Caco-2 (cell line): ENCODE measurements at regions not wholly inside any gene's neighbourhood (a gene's known extent, or its start where the extent isn't known, plus 50 kb on each side); places are given as distances from the start of the nearest gene placed in this dataset.

Source experiments
- BruUV-seq: library from RNA; stranded (reverse); fragments of 400-500 nt; replicated peaks from 2 replicates; lab custom pipeline; 2021; lab: Mats Ljungman, UMichigan
- CTCF ChIA-PET: fragments of 300-600 bp; sonication (Branson Sonifier 250); formaldehyde crosslinking; loops from one replicate; lab custom pipeline; 2022; ENCODE audit warnings: antibody characterized with exemption; lab: Charles Lee
- POLR2A ChIA-PET: fragments of 300-600 bp; sonication (Branson Sonifier 250); formaldehyde crosslinking; loops from one replicate; lab custom pipeline; 2022; ENCODE audit warnings: antibody characterized with exemption; lab: Charles Lee
- DNase-seq, 2 experiments: peaks; one replicate each; pipeline versions ENCODE4 v3.0.0 to v3.0.0-alpha.2; 2020 to 2022
- H3K27me3 ChIP-seq: replicated peaks from 2 replicates; pipeline ENCODE4 v1.6.0; 2011; ENCODE audit warnings: low read length; ENCODE audit not compliant: control insufficient read depth, insufficient read depth
- H3K36me3 ChIP-seq: 2 replicates; pipeline ENCODE4 v1.5.1; 2011; ENCODE audit warnings: low read length; ENCODE audit not compliant: control insufficient read depth, insufficient read depth
- H3K4me1 ChIP-seq: fragments of 250-450 bp; sonication (Bioruptor Pico); 2 replicates; pipeline ENCODE4 v1.5.1; 2020; ENCODE audit warnings: mild to moderate bottlenecking
- H3K4me3 ChIP-seq: 2 replicates; pipeline ENCODE4 v1.5.1; 2011; ENCODE audit warnings: low read depth, mild to moderate bottlenecking, control low read depth, low read length
- H3K9me3 ChIP-seq: fragments of 250-450 bp; sonication (Bioruptor Pico); 2 replicates; pipeline ENCODE4 v1.5.1; 2020; ENCODE audit warnings: mild to moderate bottlenecking, moderate library complexity
- H3K27ac Mint-ChIP-seq: one replicate; pipeline ENCODE4 v1.8.0; 2022; ENCODE audit warnings: mixed read lengths; ENCODE audit not compliant: unreplicated experiment
- H3K27me3 Mint-ChIP-seq: one replicate; pipeline ENCODE4 v1.8.0; 2022; ENCODE audit warnings: mixed read lengths; ENCODE audit not compliant: insufficient read depth, unreplicated experiment
- H3K36me3 Mint-ChIP-seq: one replicate; pipeline ENCODE4 v1.8.0; 2022; ENCODE audit warnings: mild to moderate bottlenecking, mixed read lengths; ENCODE audit not compliant: insufficient read depth, unreplicated experiment
- H3K4me1 Mint-ChIP-seq: one replicate; pipeline ENCODE4 v1.8.0; 2022; ENCODE audit warnings: low read depth, mixed read lengths; ENCODE audit not compliant: unreplicated experiment
- H3K4me3 Mint-ChIP-seq: one replicate; pipeline ENCODE4 v1.8.0; 2022; ENCODE audit warnings: mild to moderate bottlenecking, moderate library complexity, mixed read lengths; ENCODE audit not compliant: unreplicated experiment
- H3K9me3 Mint-ChIP-seq: one replicate; pipeline ENCODE4 v1.8.0; 2022; ENCODE audit warnings: mixed read lengths; ENCODE audit not compliant: unreplicated experiment
- CTCF ChIP-seq, 2 experiments: fragments of 200-600 bp in 1 of 2; IDR thresholded peaks; 1 replicate in 1 of 2; 2 replicates in 1 of 2; pipeline versions ENCODE4 v1.5.1 to v1.8.0; 2011 to 2022; ENCODE audit warnings: antibody characterized with exemption in 1 of 2, control low read depth in 1 of 2, inconsistent platforms in 1 of 2, low read depth in 1 of 2, low read length in 1 of 2, mild to moderate bottlenecking in 1 of 2, moderate library complexity in 1 of 2; ENCODE audit not compliant: insufficient read depth in 1 of 2, severe bottlenecking in 1 of 2, unreplicated experiment in 1 of 2
- intact Hi-C: fragments of 100-400 bp; cut with micrococcal nuclease; formaldehyde crosslinking; loops from one replicate; pipeline ENCODE4 v1.10.0; 2022; ENCODE audit not compliant: unreplicated experiment

DNA sequence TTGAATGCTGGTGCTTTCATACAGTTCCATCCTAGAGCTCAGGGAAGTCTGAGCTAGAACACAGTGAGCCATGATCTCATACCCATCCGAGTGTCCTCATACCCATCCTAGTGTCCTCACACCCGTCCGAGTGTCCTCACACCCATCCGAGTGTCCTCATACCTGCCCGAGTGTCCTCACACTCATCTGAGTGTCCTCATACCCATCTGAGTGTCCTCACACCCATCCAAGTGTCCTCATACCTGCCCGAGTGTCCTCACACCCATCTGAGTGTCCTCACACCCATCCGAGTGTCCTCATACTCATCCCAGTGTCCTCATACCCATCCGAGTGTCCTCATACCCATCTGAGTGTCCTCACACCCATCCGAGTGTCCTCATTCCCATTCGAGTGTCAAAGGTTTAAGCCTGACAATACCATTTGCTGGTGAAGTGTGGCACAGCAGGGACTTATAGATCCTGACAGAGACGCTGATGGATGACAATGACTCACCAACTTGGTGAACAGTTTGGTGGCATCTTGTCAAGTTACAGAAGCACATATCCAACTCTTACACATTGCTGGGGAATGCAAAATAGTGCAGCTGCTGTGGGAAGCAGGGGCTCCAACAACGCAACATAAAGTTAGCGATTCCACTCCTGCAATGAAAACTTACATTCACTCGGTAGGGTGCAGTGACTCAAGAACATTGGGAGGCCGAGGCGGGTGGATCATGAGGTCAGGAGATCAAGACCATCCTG lies 77.0 kb upstream of the COL5A1 start:
- TF ChIP-seq CTCF (IDR thresholded peaks at IDR 0.05; ENCODE audit: insufficient read depth in 1 of 2, low read depth in 1 of 2, low read length in 1 of 2, severe bottlenecking in 1 of 2, unreplicated experiment in 1 of 2): no peak
- intact Hi-C loops: no loop called here
- Histone ChIP-seq H3K27me3 (no peaks in the 10 kb centered on the region), H3K9me3 (peaks cover 11% of the 10 kb centered on the region; the same call in 1 of the 2 replicates), H3K4me3 (no peak overlapping the region), H3K36me3 (no peaks in the 10 kb centered on the region), H3K4me1 (no peaks in the 10 kb centered on the region)
- BruUV-seq: no TSS peak
- ChIA-PET POLR2A (no interaction called here), CTCF (no interaction called here)
- Mint-ChIP-seq H3K27ac (no peak overlapping the region), H3K9me3 (peaks cover 20% of the 10 kb centered on the region), H3K27me3 (no peaks in the 10 kb centered on the region), H3K36me3 (no peaks in the 10 kb centered on the region), H3K4me1 (no peaks in the 10 kb centered on the region), H3K4me3 (no peak overlapping the region)
- no peak for DNase-seq

- CTCF ChIA-PET: no interaction called here
- intact Hi-C loops: no loop called here
- DNase-seq: no peak
- no peaks in the 10 kb centered on the region for H3K4me1 Mint-ChIP-seq
- no peak for TF ChIP-seq CTCF (IDR thresholded peaks at IDR 0.05; ENCODE audit: insufficient read depth in 1 of 2, low read depth in 1 of 2, low read length in 1 of 2, severe bottlenecking in 1 of 2, unreplicated experiment in 1 of 2)
- no peaks in the 10 kb centered on the region for H3K36me3 ChIP-seq
- H3K36me3 Mint-ChIP-seq: no peaks in the 10 kb centered on the region
- BruUV-seq: no TSS peak
- H3K9me3 ChIP-seq: peaks cover 11% of the 10 kb centered on the region; the same call in 1 of the 2 replicates
- H3K4me3 Mint-ChIP-seq: no peak overlapping the region
- H3K9me3 Mint-ChIP-seq: peaks cover 20% of the 10 kb centered on the region
- no peaks in the 10 kb centered on the region for H3K27me3 Mint-ChIP-seq
- POLR2A ChIA-PET: no interaction called here
- H3K4me3 ChIP-seq: no peak overlapping the region
- no peak overlapping the region for H3K27ac Mint-ChIP-seq
- H3K4me1 ChIP-seq: no peaks in the 10 kb centered on the region
- H3K27me3 ChIP-seq: no peaks in the 10 kb centered on the region
Observed at GRCh38 chr9:134565316-134565915, 76.2 kb upstream of the COL5A1 start.

- H3K4me1 ChIP-seq: no peaks in the 10 kb centered on the region
- H3K36me3 ChIP-seq: no peaks in the 10 kb centered on the region
- H3K9me3 Mint-ChIP-seq: peaks cover 20% of the 10 kb centered on the region
- TF ChIP-seq CTCF (IDR thresholded peaks at IDR 0.05; ENCODE audit: insufficient read depth in 1 of 2, low read depth in 1 of 2, low read length in 1 of 2, severe bottlenecking in 1 of 2, unreplicated experiment in 1 of 2): no peak
- intact Hi-C loops: no loop called here
- H3K4me1 Mint-ChIP-seq: no peaks in the 10 kb centered on the region
- H3K4me3 ChIP-seq: no peak overlapping the region
- POLR2A ChIA-PET: interaction anchor here (0.6 kb wide), 1 partner anchor 306 kb away, joined by 3 read pairs; no protein-coding TSS in a partner anchor
- CTCF ChIA-PET: interaction anchor here (0.7 kb wide), 1 partner anchor 121 kb away, joined by 3 read pairs; no protein-coding TSS in a partner anchor
- H3K27me3 ChIP-seq: no peaks in the 10 kb centered on the region
- DNase-seq: no peak
- BruUV-seq: no TSS peak
- no peaks in the 10 kb centered on the region for H3K27me3 Mint-ChIP-seq
- H3K4me3 Mint-ChIP-seq: no peak overlapping the region
- H3K9me3 ChIP-seq: peaks cover 11% of the 10 kb centered on the region; the same call in 1 of the 2 replicates
- no peaks in the 10 kb centered on the region for H3K36me3 Mint-ChIP-seq
- H3K27ac Mint-ChIP-seq: no peak overlapping the region
Observed at GRCh38 chr9:134566196-134566847, 75.3 kb upstream of the COL5A1 start.
